SK-N-SH treated with all-trans-retinoic acid at 6 μM for 48 hours (cell line): ENCODE measurements at regions not wholly inside any gene's neighbourhood (a gene's known extent, or its start where the extent isn't known, plus 50 kb on each side); places are given as distances from the start of the nearest gene placed in this dataset.

Source experiments
- ARNTL ChIP-seq: fragments of 450-650 bp; formaldehyde crosslinking; IDR thresholded peaks from 2 replicates; pipeline ENCODE4 v1.5.0; 2020; ENCODE audit warnings: low read depth, mild to moderate bottlenecking, moderate library complexity, borderline replicate concordance
- BACH2 ChIP-seq: fragments of 250-450 bp; sonication (Bioruptor Pico); IDR thresholded peaks from 2 replicates; pipeline ENCODE4 v1.9.0; 2021; ENCODE audit warnings: mild to moderate bottlenecking, borderline replicate concordance
- CSDC2 ChIP-seq: fragments of 250-450 bp; sonication (Bioruptor Pico); IDR thresholded peaks from 2 replicates; pipeline ENCODE4 v1.5.0; 2020; ENCODE audit warnings: mild to moderate bottlenecking, moderate library complexity
- GLIS3 ChIP-seq: fragments of 250-450 bp; sonication (Bioruptor Pico); IDR thresholded peaks from 2 replicates; pipeline ENCODE4 v1.5.0; 2020; ENCODE audit warnings: mild to moderate bottlenecking, moderate library complexity
- RARB ChIP-seq: fragments of 250-450 bp; sonication (Bioruptor Pico); IDR thresholded peaks from 2 replicates; pipeline ENCODE4 v1.8.0; 2021; ENCODE audit warnings: mild to moderate bottlenecking, moderate library complexity
- TCF4 ChIP-seq: fragments of 250-450 bp; sonication (Bioruptor Pico); IDR thresholded peaks from 2 replicates; pipeline ENCODE4 v1.8.0; 2021; ENCODE audit warnings: mild to moderate bottlenecking, moderate library complexity, borderline replicate concordance
- TOX ChIP-seq: fragments of 250-450 bp; sonication (Bioruptor Pico); IDR thresholded peaks from 2 replicates; pipeline ENCODE4 v1.8.0; 2021; ENCODE audit warnings: mild to moderate bottlenecking, moderate library complexity, borderline replicate concordance
- ZC3H10 ChIP-seq: fragments of 250-450 bp; sonication (Bioruptor Pico); IDR thresholded peaks from 2 replicates; pipeline ENCODE4 v1.5.1; 2021; ENCODE audit warnings: mild to moderate bottlenecking, moderate library complexity
- ZNF565 ChIP-seq: fragments of 450-650 bp; formaldehyde crosslinking; conservative IDR thresholded peaks from 2 replicates; pipeline ENCODE4 v1.5.0; 2020; ENCODE audit warnings: low read depth, mild to moderate bottlenecking, moderate library complexity
- ZNF70 ChIP-seq: fragments of 450-650 bp; formaldehyde crosslinking; IDR thresholded peaks from 2 replicates; pipeline ENCODE4 v1.5.0; 2020; ENCODE audit warnings: mild to moderate bottlenecking, moderate library complexity
- TF ChIP-seq, protein P1 (sequence below): fragments of 250-450 bp; sonication (Bioruptor Pico); IDR thresholded peaks from 2 replicates; pipeline ENCODE4 v1.5.1; 2020; ENCODE audit warnings: low read depth, mild to moderate bottlenecking, moderate library complexity
- TF ChIP-seq, protein P2 (sequence below): fragments of 250-450 bp; sonication (Bioruptor Pico); IDR thresholded peaks from 2 replicates; pipeline ENCODE4 v1.5.1; 2021; ENCODE audit warnings: mild to moderate bottlenecking, moderate library complexity
- TF ChIP-seq, protein P3 (sequence below): fragments of 250-450 bp; sonication (Bioruptor Pico); IDR thresholded peaks from 2 replicates; pipeline ENCODE4 v1.8.0; 2020; ENCODE audit warnings: mild to moderate bottlenecking, moderate library complexity, borderline replicate concordance

DNA sequence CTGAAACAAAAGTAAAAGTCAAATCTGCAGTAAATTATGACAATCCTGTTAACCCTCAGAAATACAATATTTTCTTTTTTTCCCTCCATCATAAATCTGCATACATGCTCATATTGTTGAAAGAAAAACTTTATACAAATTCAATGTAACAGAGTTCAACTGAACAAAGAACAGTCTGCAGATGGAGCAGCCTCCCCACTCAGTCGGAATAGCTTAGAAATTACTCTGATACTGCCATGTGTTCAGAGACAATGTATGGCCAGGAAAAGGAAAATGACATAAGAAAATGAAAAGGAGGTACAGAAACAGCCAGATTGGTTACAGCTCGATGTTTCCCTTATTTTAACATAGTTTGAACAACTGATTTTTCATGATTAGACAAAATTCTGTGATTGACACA lies 651.9 kb upstream of the COBL start:
- TF ChIP-seq, protein P1, sequence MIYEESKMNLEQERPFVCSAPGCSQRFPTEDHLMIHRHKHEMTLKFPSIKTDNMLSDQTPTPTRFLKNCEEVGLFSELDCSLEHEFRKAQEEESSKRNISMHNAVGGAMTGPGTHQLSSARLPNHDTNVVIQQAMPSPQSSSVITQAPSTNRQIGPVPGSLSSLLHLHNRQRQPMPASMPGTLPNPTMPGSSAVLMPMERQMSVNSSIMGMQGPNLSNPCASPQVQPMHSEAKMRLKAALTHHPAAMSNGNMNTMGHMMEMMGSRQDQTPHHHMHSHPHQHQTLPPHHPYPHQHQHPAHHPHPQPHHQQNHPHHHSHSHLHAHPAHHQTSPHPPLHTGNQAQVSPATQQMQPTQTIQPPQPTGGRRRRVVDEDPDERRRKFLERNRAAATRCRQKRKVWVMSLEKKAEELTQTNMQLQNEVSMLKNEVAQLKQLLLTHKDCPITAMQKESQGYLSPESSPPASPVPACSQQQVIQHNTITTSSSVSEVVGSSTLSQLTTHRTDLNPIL, result no peak
- no peak for TF ChIP-seq BACH2 (CRISPR knock-in tag)
- TF ChIP-seq TOX, result no peak
- TF ChIP-seq RARB (CRISPR knock-in tag), result no peak
- TF ChIP-seq, protein P2, sequence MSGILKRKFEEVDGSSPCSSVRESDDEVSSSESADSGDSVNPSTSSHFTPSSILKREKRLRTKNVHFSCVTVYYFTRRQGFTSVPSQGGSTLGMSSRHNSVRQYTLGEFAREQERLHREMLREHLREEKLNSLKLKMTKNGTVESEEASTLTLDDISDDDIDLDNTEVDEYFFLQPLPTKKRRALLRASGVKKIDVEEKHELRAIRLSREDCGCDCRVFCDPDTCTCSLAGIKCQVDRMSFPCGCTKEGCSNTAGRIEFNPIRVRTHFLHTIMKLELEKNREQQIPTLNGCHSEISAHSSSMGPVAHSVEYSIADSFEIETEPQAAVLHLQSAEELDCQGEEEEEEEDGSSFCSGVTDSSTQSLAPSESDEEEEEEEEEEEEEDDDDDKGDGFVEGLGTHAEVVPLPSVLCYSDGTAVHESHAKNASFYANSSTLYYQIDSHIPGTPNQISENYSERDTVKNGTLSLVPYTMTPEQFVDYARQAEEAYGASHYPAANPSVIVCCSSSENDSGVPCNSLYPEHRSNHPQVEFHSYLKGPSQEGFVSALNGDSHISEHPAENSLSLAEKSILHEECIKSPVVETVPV, result no peak
- no peak for TF ChIP-seq ZNF70 (CRISPR knock-in tag)
- no peak for TF ChIP-seq ARNTL (CRISPR knock-in tag)
- TF ChIP-seq GLIS3, result no peak
- TF ChIP-seq ZC3H10, result no peak
- TF ChIP-seq ZNF565 (CRISPR knock-in tag), result no peak
- TF ChIP-seq, protein P3, sequence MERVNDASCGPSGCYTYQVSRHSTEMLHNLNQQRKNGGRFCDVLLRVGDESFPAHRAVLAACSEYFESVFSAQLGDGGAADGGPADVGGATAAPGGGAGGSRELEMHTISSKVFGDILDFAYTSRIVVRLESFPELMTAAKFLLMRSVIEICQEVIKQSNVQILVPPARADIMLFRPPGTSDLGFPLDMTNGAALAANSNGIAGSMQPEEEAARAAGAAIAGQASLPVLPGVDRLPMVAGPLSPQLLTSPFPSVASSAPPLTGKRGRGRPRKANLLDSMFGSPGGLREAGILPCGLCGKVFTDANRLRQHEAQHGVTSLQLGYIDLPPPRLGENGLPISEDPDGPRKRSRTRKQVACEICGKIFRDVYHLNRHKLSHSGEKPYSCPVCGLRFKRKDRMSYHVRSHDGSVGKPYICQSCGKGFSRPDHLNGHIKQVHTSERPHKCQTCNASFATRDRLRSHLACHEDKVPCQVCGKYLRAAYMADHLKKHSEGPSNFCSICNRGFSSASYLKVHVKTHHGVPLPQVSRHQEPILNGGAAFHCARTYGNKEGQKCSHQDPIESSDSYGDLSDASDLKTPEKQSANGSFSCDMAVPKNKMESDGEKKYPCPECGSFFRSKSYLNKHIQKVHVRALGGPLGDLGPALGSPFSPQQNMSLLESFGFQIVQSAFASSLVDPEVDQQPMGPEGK, result no peak
- TF ChIP-seq TCF4 (CRISPR knock-in tag), result no peak
- TF ChIP-seq CSDC2, result no peak
